GM23248 (cell line): ENCODE measurements at regions not wholly inside any gene's neighbourhood (a gene's known extent, or its start where the extent isn't known, plus 50 kb on each side); places are given as distances from the start of the nearest gene placed in this dataset.

Experiments used
- DNase-seq: peaks from one replicate; pipeline ENCODE4 v3.0.0-alpha.2; 2015
- H2AFZ ChIP-seq: fragments of 200-600 bp; sonication (generic); 2 replicates; pipeline ENCODE4 v1.6.1; 2016; ENCODE audit warnings: antibody characterized with exemption
- H3F3A ChIP-seq: fragments of 200-600 bp; sonication (generic); 2 replicates; pipeline ENCODE4 v1.6.1; 2016; ENCODE audit warnings: mild to moderate bottlenecking, antibody characterized with exemption, mixed run types; ENCODE audit not compliant: insufficient read depth
- H3K27ac ChIP-seq: fragments of 200-600 bp; sonication (generic); 2 replicates; pipeline ENCODE4 v1.5.1; 2016; ENCODE audit warnings: mild to moderate bottlenecking
- H3K27me3 ChIP-seq: fragments of 200-600 bp; sonication (generic); replicated peaks from 2 replicates; pipeline ENCODE4 v1.6.1; 2016; ENCODE audit warnings: mild to moderate bottlenecking; ENCODE audit not compliant: insufficient read depth
- H3K36me3 ChIP-seq: fragments of 200-600 bp; sonication (generic); 2 replicates; pipeline ENCODE4 v1.6.1; 2016; ENCODE audit warnings: low read depth, mild to moderate bottlenecking
- H3K4me1 ChIP-seq: fragments of 200-600 bp; sonication (generic); 2 replicates; pipeline ENCODE4 v1.6.1; 2016; ENCODE audit warnings: mild to moderate bottlenecking; ENCODE audit not compliant: insufficient read depth
- H3K4me2 ChIP-seq: fragments of 200-600 bp; sonication (generic); one replicate; pipeline ENCODE4 v1.6.1; 2016; ENCODE audit warnings: mild to moderate bottlenecking; ENCODE audit not compliant: unreplicated experiment
- H3K4me3 ChIP-seq: fragments of 200-600 bp; sonication (generic); 2 replicates; pipeline ENCODE4 v1.5.1; 2016; ENCODE audit warnings: mild to moderate bottlenecking
- H3K79me2 ChIP-seq: fragments of 200-600 bp; sonication (generic); 2 replicates; pipeline ENCODE4 v1.6.1; 2016; ENCODE audit warnings: mild to moderate bottlenecking; ENCODE audit not compliant: insufficient read depth
- H3K9ac ChIP-seq: fragments of 200-600 bp; sonication (generic); 2 replicates; pipeline ENCODE4 v1.6.1; 2016; ENCODE audit warnings: mild to moderate bottlenecking
- H3K9me2 ChIP-seq: fragments of 200-600 bp; sonication (generic); 2 replicates; pipeline ENCODE4 v1.6.1; 2016; ENCODE audit warnings: mixed run types, mild to moderate bottlenecking, moderate library complexity; ENCODE audit not compliant: insufficient read depth
- H3K9me3 ChIP-seq: fragments of 200-600 bp; sonication (generic); one replicate; pipeline ENCODE4 v1.6.1; 2017; ENCODE audit warnings: low read depth
- H4K20me1 ChIP-seq: fragments of 200-600 bp; sonication (generic); 2 replicates; pipeline ENCODE4 v1.6.0; 2016; ENCODE audit not compliant: insufficient read depth
- EZH2 ChIP-seq: fragments of 200-600 bp; sonication (generic); IDR thresholded peaks from 2 replicates; pipeline ENCODE4 v1.6.1; 2018; ENCODE audit warnings: antibody characterized with exemption, mild to moderate bottlenecking; ENCODE audit not compliant: insufficient read depth, poor library complexity, severe bottlenecking
- EZH2phosphoT487 ChIP-seq: fragments of 200-600 bp; sonication (generic); IDR thresholded peaks from 2 replicates; pipeline ENCODE4 v1.6.1; 2018; ENCODE audit warnings: antibody characterized with exemption, moderate library complexity, mild to moderate bottlenecking, low read depth; ENCODE audit not compliant: insufficient read depth
- WGBS, 2 experiments: methylation state at CpG; one replicate each; pipeline ENCODE4 v1.1.6; 2015 to 2017; ENCODE audit warnings: low lambda C conversion rate in 2 of 2, low coverage in 1 of 2; ENCODE audit errors: missing lambda C conversion rate in 2 of 2; 5-methylcytosine and 5-hydroxymethylcytosine counted together
- in situ Hi-C: fragments of 300-500 bp; cut with MboI; formaldehyde crosslinking; loops from 2 replicates; pipeline ENCODE4 v1.15.0; 2020

DNA sequence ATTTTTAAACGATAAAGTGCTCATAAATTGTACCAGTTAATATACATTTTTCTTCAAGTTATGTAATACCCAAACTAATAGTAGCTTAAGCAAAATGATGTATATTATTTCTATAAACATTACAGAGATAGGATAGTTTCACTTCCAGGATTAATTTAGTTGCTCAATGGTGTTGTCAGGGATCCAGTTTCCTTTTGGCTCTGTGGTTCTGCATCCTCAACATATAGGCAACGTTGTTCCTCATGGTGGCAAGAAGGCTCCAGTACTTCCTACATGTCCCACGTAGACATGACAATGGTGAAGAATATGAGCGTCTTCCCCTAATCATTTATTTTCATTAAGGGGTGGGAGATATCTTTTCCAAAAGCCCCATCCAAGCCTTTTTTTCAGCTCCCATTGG, 60.7 kb upstream of the DCD start:
- Histone ChIP-seq H3K79me2 (no peaks in the 10 kb centered on the region), H3K4me3 (no peak overlapping the region), H3K9me2 (no peaks in the 10 kb centered on the region), H3K9ac (no peak overlapping the region), H3K27me3 (peaks cover 16% of the 10 kb centered on the region), H3K36me3 (no peaks in the 10 kb centered on the region), H4K20me1 (no peaks in the 10 kb centered on the region), H3K27ac (no peak overlapping the region), H2AFZ (no peak overlapping the region), H3K4me2 (no peak overlapping the region), H3K4me1 (no peaks in the 10 kb centered on the region), H3K9me3 (no peaks in the 10 kb centered on the region), H3F3A (no peaks in the 10 kb centered on the region)
- TF ChIP-seq EZH2phosphoT487 (no peak), EZH2 (no peak)
- in situ Hi-C loops, result no loop called here
- DNase-seq, result no peak
- WGBS, 2 experiments, result 39 to 47% methylated on average over 4 of the region's 4 CpGs

DNA sequence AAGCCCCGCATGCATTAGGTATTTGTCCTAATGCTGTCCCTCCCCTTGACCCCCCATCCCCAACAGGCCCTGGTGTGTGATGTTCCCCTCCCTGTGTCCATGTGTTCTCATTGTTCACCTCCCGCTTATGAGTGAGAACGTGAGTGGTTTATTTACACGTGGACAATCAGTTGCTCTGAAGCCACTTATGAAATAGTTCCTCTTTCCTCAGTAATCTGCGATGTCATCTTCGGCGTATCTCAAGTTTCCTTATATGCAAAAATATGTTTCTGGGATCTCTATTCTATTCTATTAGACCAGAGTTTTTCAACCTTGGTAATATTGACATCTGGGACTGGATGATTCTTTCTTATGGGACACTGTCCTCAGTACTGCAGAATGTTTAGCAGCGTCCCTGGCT, 56.0 kb upstream of the DCD start:
- Histone ChIP-seq H3K4me3 (no peak overlapping the region), H3K9me3 (no peaks in the 10 kb centered on the region), H3K4me2 (no peak overlapping the region), H2AFZ (no peak overlapping the region), H3K79me2 (no peaks in the 10 kb centered on the region), H3K4me1 (no peaks in the 10 kb centered on the region), H4K20me1 (no peaks in the 10 kb centered on the region), H3K36me3 (no peaks in the 10 kb centered on the region), H3K27me3 (peaks cover 6% of the 10 kb centered on the region; the same call in 1 of the 2 replicates), H3F3A (no peaks in the 10 kb centered on the region), H3K27ac (no peak overlapping the region), H3K9me2 (no peaks in the 10 kb centered on the region), H3K9ac (no peak overlapping the region)
- DNase-seq, result no peak
- in situ Hi-C loops, result no loop called here
- 38 to 42% methylated on average over 8 of the region's 8 CpGs for WGBS, 2 experiments
- TF ChIP-seq EZH2, result no peak

DNA sequence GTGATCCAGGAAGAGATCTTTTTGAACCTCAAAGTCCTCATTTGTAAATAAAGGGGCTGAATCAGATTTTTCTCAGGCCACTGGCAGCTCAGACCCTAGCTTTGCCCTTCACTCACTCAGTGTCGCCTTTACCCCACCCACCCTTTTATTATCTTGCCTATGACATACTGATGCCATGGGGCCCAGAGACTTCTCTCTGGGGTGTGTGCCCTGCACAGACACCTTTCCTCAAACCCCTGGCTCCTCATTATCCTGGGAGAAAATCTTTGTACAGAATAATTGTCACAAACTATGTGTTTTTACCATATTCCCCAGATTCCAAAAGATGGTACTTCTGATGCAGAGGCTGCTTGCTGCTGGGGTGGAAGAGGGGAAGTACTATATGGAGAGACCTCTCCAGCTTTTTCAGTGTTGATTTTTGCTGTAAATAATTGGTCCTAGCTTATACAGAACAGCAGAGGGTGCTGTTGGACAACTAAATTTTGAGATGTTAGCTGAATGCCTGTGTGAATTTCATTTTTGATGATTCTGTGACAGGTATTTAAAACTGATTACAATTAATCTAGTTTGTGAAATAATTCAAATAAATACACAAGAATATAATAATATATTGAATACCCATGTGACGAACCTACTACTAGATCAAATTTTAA, 53.9 kb upstream of the DCD start:
- Histone ChIP-seq H4K20me1 (no peaks in the 10 kb centered on the region), H3K4me3 (no peak overlapping the region), H3K4me1 (no peaks in the 10 kb centered on the region), H3K9me2 (no peaks in the 10 kb centered on the region), H2AFZ (no peak overlapping the region), H3K9me3 (no peaks in the 10 kb centered on the region), H3K27me3 (peaks cover 11% of the 10 kb centered on the region; the same call in 1 of the 2 replicates), H3K79me2 (no peaks in the 10 kb centered on the region), H3K4me2 (no peak overlapping the region), H3K27ac (no peak overlapping the region), H3K9ac (no peak overlapping the region), H3K36me3 (no peaks in the 10 kb centered on the region), H3F3A (no peaks in the 10 kb centered on the region)
- TF ChIP-seq EZH2, result no peak
- no peak for TF ChIP-seq EZH2phosphoT487
- peak; percentile 60 for DNase-seq
- in situ Hi-C loops, result no loop called here
- 7 to 8% methylated on average over 2 of the region's 2 CpGs for WGBS, 2 experiments

- Histone ChIP-seq H3K4me2 (no peak overlapping the region), H3K27me3 (peaks cover 5% of the 10 kb centered on the region; the same call in 1 of the 2 replicates), H3K4me1 (no peaks in the 10 kb centered on the region), H3K9me2 (no peaks in the 10 kb centered on the region), H3K79me2 (no peaks in the 10 kb centered on the region), H4K20me1 (no peaks in the 10 kb centered on the region), H3F3A (no peaks in the 10 kb centered on the region), H3K27ac (no peak overlapping the region), H3K36me3 (no peaks in the 10 kb centered on the region), H3K9ac (no peak overlapping the region), H3K4me3 (no peak overlapping the region), H2AFZ (no peak overlapping the region), H3K9me3 (no peaks in the 10 kb centered on the region)
- DNase-seq, result no peak
- in situ Hi-C loops, result no loop called here
- WGBS, 2 experiments, result 39 to 60% methylated on average over 2 of the region's 2 CpGs
- TF ChIP-seq EZH2, result no peak
- TF ChIP-seq EZH2phosphoT487, result no peak
Measured at GRCh38 chr12:54700849-54701248, 52.7 kb upstream of the DCD start.

DNA sequence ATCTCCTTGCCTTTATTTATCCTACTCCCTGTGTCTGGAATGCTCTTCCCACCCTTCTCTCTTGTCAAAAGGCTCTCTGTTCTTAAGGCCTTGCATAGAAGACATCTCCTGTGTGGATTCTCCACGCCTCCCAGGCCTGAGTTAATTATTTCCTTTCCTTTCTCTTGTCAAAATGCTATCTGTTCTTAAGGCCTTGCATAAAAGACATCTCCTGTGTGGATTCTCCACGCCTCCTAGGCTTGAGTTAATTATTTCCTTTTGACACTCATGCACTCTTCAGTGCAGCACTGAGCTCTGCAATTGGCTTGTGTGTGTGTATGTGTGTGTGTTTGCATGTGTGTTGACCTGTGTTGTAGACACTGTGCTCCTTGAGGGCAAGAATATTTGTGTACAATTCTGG, 52.1 kb upstream of the DCD start:
- TF ChIP-seq EZH2phosphoT487 (no peak), EZH2 (no peak)
- Histone ChIP-seq H3K27ac (no peak overlapping the region), H3K9me2 (no peaks in the 10 kb centered on the region), H3K27me3 (peaks cover 5% of the 10 kb centered on the region; the same call in 1 of the 2 replicates), H3F3A (no peaks in the 10 kb centered on the region), H3K36me3 (no peaks in the 10 kb centered on the region), H3K4me3 (no peak overlapping the region), H3K4me1 (no peaks in the 10 kb centered on the region), H3K79me2 (no peaks in the 10 kb centered on the region), H4K20me1 (no peaks in the 10 kb centered on the region), H2AFZ (no peak overlapping the region), H3K9me3 (no peaks in the 10 kb centered on the region), H3K4me2 (no peak overlapping the region), H3K9ac (no peak overlapping the region)
- no peak for DNase-seq
- in situ Hi-C loops, result no loop called here
- WGBS, 2 experiments, result 6 to 12% methylated on average over 2 of the region's 2 CpGs
